VCaP (cell line): ENCODE measurements at regions not wholly inside any gene's neighbourhood (a gene's known extent, or its start where the extent isn't known, plus 50 kb on each side); places are given as distances from the start of the nearest gene placed in this dataset.

Experiments
- H3K27ac ChIP-seq: fragments of 450-650 bp; 2 replicates; pipeline ENCODE4 v1.5.1; 2017
- TF ChIP-seq, protein P1 (sequence below): fragments of 450-650 bp; conservative IDR thresholded peaks from 2 replicates; pipeline ENCODE4 v1.5.1; 2017; ENCODE audit warnings: mild to moderate bottlenecking, moderate library complexity

- TF ChIP-seq, protein P1, sequence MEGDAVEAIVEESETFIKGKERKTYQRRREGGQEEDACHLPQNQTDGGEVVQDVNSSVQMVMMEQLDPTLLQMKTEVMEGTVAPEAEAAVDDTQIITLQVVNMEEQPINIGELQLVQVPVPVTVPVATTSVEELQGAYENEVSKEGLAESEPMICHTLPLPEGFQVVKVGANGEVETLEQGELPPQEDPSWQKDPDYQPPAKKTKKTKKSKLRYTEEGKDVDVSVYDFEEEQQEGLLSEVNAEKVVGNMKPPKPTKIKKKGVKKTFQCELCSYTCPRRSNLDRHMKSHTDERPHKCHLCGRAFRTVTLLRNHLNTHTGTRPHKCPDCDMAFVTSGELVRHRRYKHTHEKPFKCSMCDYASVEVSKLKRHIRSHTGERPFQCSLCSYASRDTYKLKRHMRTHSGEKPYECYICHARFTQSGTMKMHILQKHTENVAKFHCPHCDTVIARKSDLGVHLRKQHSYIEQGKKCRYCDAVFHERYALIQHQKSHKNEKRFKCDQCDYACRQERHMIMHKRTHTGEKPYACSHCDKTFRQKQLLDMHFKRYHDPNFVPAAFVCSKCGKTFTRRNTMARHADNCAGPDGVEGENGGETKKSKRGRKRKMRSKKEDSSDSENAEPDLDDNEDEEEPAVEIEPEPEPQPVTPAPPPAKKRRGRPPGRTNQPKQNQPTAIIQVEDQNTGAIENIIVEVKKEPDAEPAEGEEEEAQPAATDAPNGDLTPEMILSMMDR, result no peak
- H3K27ac ChIP-seq, result no peak overlapping the region
Measured at GRCh38 chr12:46484396-46485061, 112.0 kb upstream of the SLC38A2 start.

GRCh38 chr12:46483572-46484395, 111.2 kb upstream of the SLC38A2 start:
- H3K27ac ChIP-seq, result no peak overlapping the region
- TF ChIP-seq, protein P1, result no peak

DNA sequence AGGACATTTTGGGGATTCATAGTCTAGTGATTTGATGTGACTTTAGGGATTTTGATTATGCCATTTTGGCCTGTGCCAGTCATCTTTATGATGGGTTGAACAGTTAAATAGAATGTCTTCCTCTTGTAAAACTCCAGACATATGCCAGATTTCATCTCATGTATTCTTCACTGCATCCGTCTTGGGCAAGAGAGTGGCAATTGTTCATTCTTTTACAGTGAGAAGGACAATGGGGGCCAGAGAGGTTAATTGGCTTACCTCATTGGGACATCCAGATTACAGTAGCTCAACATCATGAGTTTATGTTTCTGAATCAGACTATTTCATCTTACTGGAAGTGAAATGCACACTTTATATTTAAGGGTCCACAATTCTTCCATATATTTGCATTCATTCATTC, 108.2 kb upstream of the SLC38A2 start:
- TF ChIP-seq, protein P1, result no peak
- no peak overlapping the region for H3K27ac ChIP-seq

GRCh38 chr12:46480316-46480715, 107.7 kb upstream of the SLC38A2 start:
- H3K27ac ChIP-seq, result no peak overlapping the region
- TF ChIP-seq, protein P1, result no peak

DNA sequence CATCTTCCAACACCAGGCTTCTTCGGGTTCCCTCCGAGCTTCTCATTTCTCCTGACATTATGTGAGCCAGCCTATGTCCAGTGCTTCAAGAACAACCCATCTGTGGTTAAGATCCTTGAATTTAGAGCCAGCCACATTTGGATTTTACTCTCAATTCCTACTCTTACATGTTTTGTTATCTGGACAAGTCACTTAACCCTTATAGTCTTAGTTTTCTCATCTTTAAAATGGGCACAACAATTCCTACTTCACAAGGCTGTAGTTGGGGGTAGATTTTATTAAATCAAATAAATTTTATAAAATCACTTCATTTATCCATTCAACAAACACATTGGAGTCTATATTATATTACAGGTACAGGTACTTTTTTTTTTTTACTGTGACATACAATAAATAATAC, 105.5 kb upstream of the SLC38A2 start:
- H3K27ac ChIP-seq, result no peak overlapping the region
- TF ChIP-seq, protein P1, result no peak

GRCh38 chr12:46477541-46477940, 105.0 kb upstream of the SLC38A2 start:
- no peak overlapping the region for H3K27ac ChIP-seq
- TF ChIP-seq, protein P1, result no peak

- no peak overlapping the region for H3K27ac ChIP-seq
Measured at GRCh38 chr12:46475972-46476645, 103.5 kb upstream of the SLC38A2 start.

GRCh38 chr12:46474385-46474784, 101.8 kb upstream of the SLC38A2 start:
- H3K27ac ChIP-seq, result peak overlapping the region; percentile 73

More at GRCh38 chr12:46475972-46476645, 103.5 kb upstream of the SLC38A2 start:
- TF ChIP-seq, protein P1, result no peak
